ENCODE measurements at regions not wholly inside any gene's neighbourhood (a gene's known extent, or its start where the extent isn't known, plus 50 kb on each side); places are given as distances from the start of the nearest gene placed in this dataset.

- Histone ChIP-seq H3K27me3 (ENCODE audit: insufficient read depth, low read length, poor library complexity) (peaks cover 17% of the 10 kb centered on the region), H3K4me3 (ENCODE audit: low read depth in 1 of 2, low read length in 2 of 2) (no peak overlapping the region), H3K36me3 (ENCODE audit: insufficient read depth, low read length) (no peaks in the 10 kb centered on the region), H2AFZ (ENCODE audit: low read depth, low read length) (no peak overlapping the region), H3K4me2 (ENCODE audit: insufficient read depth, low read length) (no peak overlapping the region), H4K20me1 (ENCODE audit: insufficient read depth, low read length) (no peaks in the 10 kb centered on the region), H3K9me3 (ENCODE audit: insufficient read depth, low read length, severe bottlenecking) (no peaks in the 10 kb centered on the region), H3K79me2 (ENCODE audit: insufficient read depth, low read length) (no peaks in the 10 kb centered on the region), H3K9ac (ENCODE audit: low read depth, low read length) (no peak overlapping the region), H3K4me1 (ENCODE audit: insufficient read depth, low read length) (no peaks in the 10 kb centered on the region), H3K27ac (ENCODE audit: low read length) (no peak overlapping the region)
- ATAC-seq (ENCODE audit: insufficient read depth, low read depth) = no peak
- TF ChIP-seq CTCF (IDR thresholded peaks at IDR 0.05; ENCODE audit: borderline replicate concordance, extremely low read depth, low read length, poor library complexity, severe bottlenecking) = no peak
- no peak for TF ChIP-seq EZH2 (IDR thresholded peaks at IDR 0.05; ENCODE audit: borderline replicate concordance, low read depth, low read length, severe bottlenecking)
- peak; percentile 1 for DNase-seq
These were observed 130.7 kb upstream of the GPC1 start for GRCh38 chr2:240304746-240305161.

DNA sequence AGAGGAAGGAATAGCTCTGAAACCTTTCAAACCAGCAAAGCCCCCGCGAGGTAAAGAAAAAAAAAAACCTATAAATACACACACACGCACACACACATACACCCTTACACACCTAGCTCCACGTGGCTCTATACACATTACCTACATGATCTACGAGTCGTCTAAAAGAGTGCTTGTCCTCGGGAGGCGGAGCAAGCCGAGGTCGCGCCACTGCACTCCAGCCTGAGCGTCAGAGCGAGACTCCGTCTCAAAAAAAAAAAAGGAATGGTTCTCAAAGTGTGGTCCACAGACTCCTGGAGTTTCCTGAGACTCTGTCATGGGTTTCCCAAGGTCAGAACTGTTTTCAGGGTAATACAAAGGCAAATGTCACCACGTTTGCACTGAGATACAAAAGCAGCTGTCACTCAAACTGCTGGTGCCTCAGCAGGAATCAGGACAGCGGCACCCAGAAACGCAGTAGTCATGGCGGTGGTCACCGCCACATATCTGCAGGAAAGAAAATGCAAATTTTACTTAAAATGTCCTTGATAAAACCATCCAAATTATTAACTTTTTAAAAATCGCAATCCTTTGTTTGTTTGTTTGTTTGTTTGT is 130.0 kb upstream of the GPC1 start:
- H3K4me3 ChIP-seq (ENCODE audit: low read depth in 1 of 2, low read length in 2 of 2) = no peak overlapping the region
- H2AFZ ChIP-seq (ENCODE audit: low read depth, low read length) = no peak overlapping the region
- no peak overlapping the region for H3K4me2 ChIP-seq (ENCODE audit: insufficient read depth, low read length)
- no peak overlapping the region for H3K27ac ChIP-seq (ENCODE audit: low read length)
- H3K4me1 ChIP-seq (ENCODE audit: insufficient read depth, low read length) = no peaks in the 10 kb centered on the region
- no peak for TF ChIP-seq CTCF (IDR thresholded peaks at IDR 0.05; ENCODE audit: borderline replicate concordance, extremely low read depth, low read length, poor library complexity, severe bottlenecking)
- no peak for TF ChIP-seq EZH2 (IDR thresholded peaks at IDR 0.05; ENCODE audit: borderline replicate concordance, low read depth, low read length, severe bottlenecking)
- no peaks in the 10 kb centered on the region for H4K20me1 ChIP-seq (ENCODE audit: insufficient read depth, low read length)
- H3K79me2 ChIP-seq (ENCODE audit: insufficient read depth, low read length) = no peaks in the 10 kb centered on the region
- H3K27me3 ChIP-seq (ENCODE audit: insufficient read depth, low read length, poor library complexity) = peaks cover 17% of the 10 kb centered on the region
- ATAC-seq (ENCODE audit: insufficient read depth, low read depth) (no peak), DNase-seq (no peak)
- no peaks in the 10 kb centered on the region for H3K9me3 ChIP-seq (ENCODE audit: insufficient read depth, low read length, severe bottlenecking)
- no peak overlapping the region for H3K9ac ChIP-seq (ENCODE audit: low read depth, low read length)
- H3K36me3 ChIP-seq (ENCODE audit: insufficient read depth, low read length) = no peaks in the 10 kb centered on the region

DNA sequence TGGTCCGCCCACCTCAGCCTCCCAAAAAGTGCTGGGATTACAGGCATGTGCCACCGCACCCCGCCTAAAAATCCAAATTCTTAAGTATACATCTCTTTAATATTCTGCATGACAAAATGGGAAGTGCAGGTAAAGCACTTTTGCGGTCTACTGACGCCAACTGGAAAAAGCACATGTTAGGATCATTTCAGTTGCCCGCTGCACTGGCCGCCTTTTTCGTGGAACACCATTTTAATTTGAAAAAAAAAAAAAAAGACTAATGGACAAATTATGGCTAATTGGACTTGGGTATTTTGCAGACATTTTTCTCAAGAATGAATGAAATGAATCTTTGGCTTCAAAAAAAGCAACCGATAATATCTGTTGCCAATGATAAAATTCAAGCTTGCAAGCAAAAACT is 129.3 kb upstream of the GPC1 start:
- Histone ChIP-seq H3K4me3 (ENCODE audit: low read depth in 1 of 2, low read length in 2 of 2) (no peak overlapping the region), H3K9me3 (ENCODE audit: insufficient read depth, low read length, severe bottlenecking) (no peaks in the 10 kb centered on the region), H3K36me3 (ENCODE audit: insufficient read depth, low read length) (no peaks in the 10 kb centered on the region), H3K27ac (ENCODE audit: low read length) (no peak overlapping the region), H3K4me1 (ENCODE audit: insufficient read depth, low read length) (no peaks in the 10 kb centered on the region), H2AFZ (ENCODE audit: low read depth, low read length) (no peak overlapping the region), H3K79me2 (ENCODE audit: insufficient read depth, low read length) (no peaks in the 10 kb centered on the region), H4K20me1 (ENCODE audit: insufficient read depth, low read length) (no peaks in the 10 kb centered on the region), H3K27me3 (ENCODE audit: insufficient read depth, low read length, poor library complexity) (peaks cover 17% of the 10 kb centered on the region), H3K4me2 (ENCODE audit: insufficient read depth, low read length) (no peak overlapping the region), H3K9ac (ENCODE audit: low read depth, low read length) (no peak overlapping the region)
- no peak for TF ChIP-seq EZH2 (IDR thresholded peaks at IDR 0.05; ENCODE audit: borderline replicate concordance, low read depth, low read length, severe bottlenecking)
- TF ChIP-seq CTCF (IDR thresholded peaks at IDR 0.05; ENCODE audit: borderline replicate concordance, extremely low read depth, low read length, poor library complexity, severe bottlenecking) = no peak
- DNase-seq (no peak), ATAC-seq (ENCODE audit: insufficient read depth, low read depth) (no peak)
